HEK293 (cell line): ENCODE measurements at regions not wholly inside any gene's neighbourhood (a gene's known extent, or its start where the extent isn't known, plus 50 kb on each side); places are given as distances from the start of the nearest gene placed in this dataset.

Source experiments
- CTCF ChIA-PET: fragments of 350-600 bp; formaldehyde crosslinking; extraction: SDS; loops from one replicate; lab custom pipeline; 2021; ENCODE audit warnings: antibody characterized with exemption; lab: Yijun Ruan, JAX
- POLR2A ChIA-PET: fragments of 300-600 bp; formaldehyde crosslinking; extraction: SDS; loops from one replicate; lab custom pipeline; 2020; ENCODE audit warnings: antibody characterized with exemption, inconsistent platforms; lab: Yijun Ruan, JAX
- H3K27ac ChIP-seq: fragments of 200-500 bp; sonication (Bioruptor generic); 2 replicates; pipeline ENCODE4 v1.5.1; 2014; ENCODE audit warnings: low read depth, low read length, control low read depth, inconsistent platforms; ENCODE audit errors: extremely low read depth
- H3K36me3 ChIP-seq, 2 experiments: fragments of 200-500 bp in 1 of 2; sonication (Bioruptor generic) in 1 of 2; 1 replicate in 1 of 2; 2 replicates in 1 of 2; pipeline ENCODE4 v1.5.1; 2014 to 2017; ENCODE audit warnings: inconsistent platforms in 2 of 2, low read length in 2 of 2; ENCODE audit not compliant: control insufficient read depth in 2 of 2, insufficient read depth in 1 of 2
- H3K4me1 ChIP-seq: fragments of 200-500 bp; sonication (Bioruptor generic); 2 replicates; pipeline ENCODE4 v1.5.1; 2014; ENCODE audit warnings: mild to moderate bottlenecking, low read length, inconsistent platforms; ENCODE audit not compliant: control insufficient read depth, insufficient read depth
- H3K4me3 ChIP-seq: 2 replicates; pipeline ENCODE4 v1.5.1; 2011; ENCODE audit warnings: low read depth, mild to moderate bottlenecking, control low read depth, low read length, moderate library complexity
- H3K9me3 ChIP-seq: fragments of 200-500 bp; sonication (Bioruptor generic); 2 replicates; pipeline ENCODE4 v1.5.1; 2014; ENCODE audit warnings: low read depth, low read length, inconsistent platforms; ENCODE audit not compliant: control insufficient read depth, insufficient read depth
- GLIS2 ChIP-seq: fragments of 450-650 bp; formaldehyde crosslinking; IDR thresholded peaks from 2 replicates; pipeline ENCODE4 v1.5.1; 2016; ENCODE audit warnings: missing biosample characterization, missing genetic modification characterization
- PRDM1 ChIP-seq: fragments of 450-650 bp; formaldehyde crosslinking; IDR thresholded peaks from 2 replicates; pipeline ENCODE4; 2016; ENCODE audit warnings: missing biosample characterization, missing genetic modification characterization
- ZFP41 ChIP-seq: fragments of 450-650 bp; formaldehyde crosslinking; IDR thresholded peaks from 2 replicates; pipeline ENCODE4 v1.5.1; 2016; ENCODE audit warnings: missing biosample characterization, missing genetic modification characterization, borderline replicate concordance
- ZNF132 ChIP-seq: fragments of 450-650 bp; formaldehyde crosslinking; IDR thresholded peaks from 2 replicates; pipeline ENCODE4 v1.5.1; 2017; ENCODE audit warnings: missing biosample characterization, missing genetic modification characterization, borderline replicate concordance
- ZNF140 ChIP-seq: fragments of 450-650 bp; formaldehyde crosslinking; IDR thresholded peaks from 2 replicates; pipeline ENCODE4 v1.5.1; 2016; ENCODE audit warnings: missing biosample characterization, missing genetic modification characterization
- ZNF211 ChIP-seq: fragments of 450-650 bp; formaldehyde crosslinking; IDR thresholded peaks from 2 replicates; pipeline ENCODE4 v1.5.1; 2016; ENCODE audit warnings: low read depth, missing biosample characterization, missing genetic modification characterization
- ZNF24 ChIP-seq: fragments of 450-650 bp; formaldehyde crosslinking; IDR thresholded peaks from 2 replicates; pipeline ENCODE4 v1.5.1; 2016; ENCODE audit warnings: missing biosample characterization, missing genetic modification characterization
- ZNF292 ChIP-seq: fragments of 450-650 bp; formaldehyde crosslinking; IDR thresholded peaks from 2 replicates; pipeline ENCODE4 v1.5.1; 2016; ENCODE audit warnings: low read depth, missing biosample characterization, missing genetic modification characterization, borderline replicate concordance
- ZNF354C ChIP-seq: fragments of 450-650 bp; formaldehyde crosslinking; IDR thresholded peaks from 2 replicates; pipeline ENCODE4 v1.5.1; 2016; ENCODE audit warnings: missing biosample characterization, missing genetic modification characterization, low read depth, borderline replicate concordance
- ZNF571 ChIP-seq: fragments of 450-650 bp; formaldehyde crosslinking; IDR thresholded peaks from 2 replicates; pipeline ENCODE4 v1.5.0; 2017; ENCODE audit warnings: missing biosample characterization, missing genetic modification characterization
- ZNF624 ChIP-seq: fragments of 450-650 bp; formaldehyde crosslinking; IDR thresholded peaks from 2 replicates; pipeline ENCODE4 v1.5.1; 2017; ENCODE audit warnings: missing biosample characterization, missing genetic modification characterization
- ZSCAN30 ChIP-seq: fragments of 450-650 bp; IDR thresholded peaks from 2 replicates; pipeline ENCODE4 v1.5.1; 2018; ENCODE audit warnings: missing biosample characterization, mild to moderate bottlenecking, missing genetic modification characterization, moderate library complexity
- TF ChIP-seq, protein P1 (sequence below): fragments of 450-650 bp; IDR thresholded peaks from 2 replicates; pipeline ENCODE4 v1.5.1; 2018; ENCODE audit warnings: missing biosample characterization, missing genetic modification characterization
- TF ChIP-seq, protein P2 (sequence below): IDR thresholded peaks from 2 replicates; pipeline ENCODE4 v1.6.1; 2011; ENCODE audit warnings: mild to moderate bottlenecking, low read depth, low read length, borderline replicate concordance
- TF ChIP-seq, protein P3 (sequence below): fragments of 450-650 bp; formaldehyde crosslinking; IDR thresholded peaks from 2 replicates; pipeline ENCODE4 v1.5.1; 2016; ENCODE audit warnings: missing biosample characterization, missing genetic modification characterization, borderline replicate concordance
- TF ChIP-seq, protein P4 (sequence below): fragments of 450-650 bp; formaldehyde crosslinking; IDR thresholded peaks from 2 replicates; pipeline ENCODE4 v1.5.1; 2017; ENCODE audit warnings: missing biosample characterization, missing genetic modification characterization

DNA sequence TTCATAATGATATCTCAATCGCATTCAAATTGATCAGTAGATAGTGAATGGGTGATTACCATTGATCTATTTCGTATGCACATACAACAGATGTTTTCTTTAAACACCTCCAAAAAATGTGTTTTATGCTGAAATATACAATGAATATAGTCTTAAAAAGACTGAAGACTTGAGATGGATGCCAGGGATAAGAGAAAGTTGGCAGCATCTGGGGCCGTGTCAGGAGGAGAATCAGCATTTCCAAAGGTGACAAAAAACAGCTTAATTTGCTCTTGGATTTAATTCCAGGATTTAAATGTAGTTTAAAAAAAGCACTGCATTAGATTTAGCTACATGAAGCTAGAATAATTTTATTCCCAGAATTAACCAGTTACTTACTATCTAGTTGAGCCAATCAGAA, 199.7 kb upstream of the CNTN3 start:
- no peaks in the 10 kb centered on the region for H3K36me3 ChIP-seq
- no peak for TF ChIP-seq ZNF211 (tag by site-specific recombination)
- TF ChIP-seq, protein P1, sequence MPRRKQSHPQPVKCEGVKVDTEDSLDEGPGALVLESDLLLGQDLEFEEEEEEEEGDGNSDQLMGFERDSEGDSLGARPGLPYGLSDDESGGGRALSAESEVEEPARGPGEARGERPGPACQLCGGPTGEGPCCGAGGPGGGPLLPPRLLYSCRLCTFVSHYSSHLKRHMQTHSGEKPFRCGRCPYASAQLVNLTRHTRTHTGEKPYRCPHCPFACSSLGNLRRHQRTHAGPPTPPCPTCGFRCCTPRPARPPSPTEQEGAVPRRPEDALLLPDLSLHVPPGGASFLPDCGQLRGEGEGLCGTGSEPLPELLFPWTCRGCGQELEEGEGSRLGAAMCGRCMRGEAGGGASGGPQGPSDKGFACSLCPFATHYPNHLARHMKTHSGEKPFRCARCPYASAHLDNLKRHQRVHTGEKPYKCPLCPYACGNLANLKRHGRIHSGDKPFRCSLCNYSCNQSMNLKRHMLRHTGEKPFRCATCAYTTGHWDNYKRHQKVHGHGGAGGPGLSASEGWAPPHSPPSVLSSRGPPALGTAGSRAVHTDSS (tag by site-specific recombination): no peak
- TF ChIP-seq, all 188 proteins: peak for 0
- Histone ChIP-seq H3K27ac (no peak overlapping the region), H3K4me1 (no peaks in the 10 kb centered on the region), H3K4me3 (no peak overlapping the region), H3K9me3 (no peaks in the 10 kb centered on the region)
- POLR2A ChIA-PET: no interaction called here
- CTCF ChIA-PET: no interaction called here

DNA sequence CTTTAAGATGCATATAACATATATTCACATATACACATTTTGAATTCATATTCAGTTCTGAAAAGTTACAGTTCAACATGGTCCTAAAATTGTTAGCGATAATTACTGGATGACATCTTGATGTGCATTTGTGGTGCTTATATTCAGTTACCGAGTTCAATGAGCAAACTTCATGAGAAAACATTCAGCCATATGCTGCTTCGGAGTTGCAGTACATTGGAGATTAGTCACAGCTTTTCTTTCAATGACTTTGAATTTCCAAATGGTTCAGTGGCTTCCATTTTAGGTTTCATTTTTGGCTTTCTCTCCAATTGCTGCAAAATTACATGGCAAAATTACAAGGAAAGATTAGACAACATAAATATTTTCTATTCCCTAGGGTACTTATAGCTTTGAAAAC, 198.3 kb upstream of the CNTN3 start:
- no peak for TF ChIP-seq ZFP41
- TF ChIP-seq, protein P2, sequence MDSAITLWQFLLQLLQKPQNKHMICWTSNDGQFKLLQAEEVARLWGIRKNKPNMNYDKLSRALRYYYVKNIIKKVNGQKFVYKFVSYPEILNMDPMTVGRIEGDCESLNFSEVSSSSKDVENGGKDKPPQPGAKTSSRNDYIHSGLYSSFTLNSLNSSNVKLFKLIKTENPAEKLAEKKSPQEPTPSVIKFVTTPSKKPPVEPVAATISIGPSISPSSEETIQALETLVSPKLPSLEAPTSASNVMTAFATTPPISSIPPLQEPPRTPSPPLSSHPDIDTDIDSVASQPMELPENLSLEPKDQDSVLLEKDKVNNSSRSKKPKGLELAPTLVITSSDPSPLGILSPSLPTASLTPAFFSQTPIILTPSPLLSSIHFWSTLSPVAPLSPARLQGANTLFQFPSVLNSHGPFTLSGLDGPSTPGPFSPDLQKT: no peak
- TF ChIP-seq ZNF292 (tag by site-specific recombination): no peak
- TF ChIP-seq PRDM1 (tag by site-specific recombination): no peak
- TF ChIP-seq, protein P3, sequence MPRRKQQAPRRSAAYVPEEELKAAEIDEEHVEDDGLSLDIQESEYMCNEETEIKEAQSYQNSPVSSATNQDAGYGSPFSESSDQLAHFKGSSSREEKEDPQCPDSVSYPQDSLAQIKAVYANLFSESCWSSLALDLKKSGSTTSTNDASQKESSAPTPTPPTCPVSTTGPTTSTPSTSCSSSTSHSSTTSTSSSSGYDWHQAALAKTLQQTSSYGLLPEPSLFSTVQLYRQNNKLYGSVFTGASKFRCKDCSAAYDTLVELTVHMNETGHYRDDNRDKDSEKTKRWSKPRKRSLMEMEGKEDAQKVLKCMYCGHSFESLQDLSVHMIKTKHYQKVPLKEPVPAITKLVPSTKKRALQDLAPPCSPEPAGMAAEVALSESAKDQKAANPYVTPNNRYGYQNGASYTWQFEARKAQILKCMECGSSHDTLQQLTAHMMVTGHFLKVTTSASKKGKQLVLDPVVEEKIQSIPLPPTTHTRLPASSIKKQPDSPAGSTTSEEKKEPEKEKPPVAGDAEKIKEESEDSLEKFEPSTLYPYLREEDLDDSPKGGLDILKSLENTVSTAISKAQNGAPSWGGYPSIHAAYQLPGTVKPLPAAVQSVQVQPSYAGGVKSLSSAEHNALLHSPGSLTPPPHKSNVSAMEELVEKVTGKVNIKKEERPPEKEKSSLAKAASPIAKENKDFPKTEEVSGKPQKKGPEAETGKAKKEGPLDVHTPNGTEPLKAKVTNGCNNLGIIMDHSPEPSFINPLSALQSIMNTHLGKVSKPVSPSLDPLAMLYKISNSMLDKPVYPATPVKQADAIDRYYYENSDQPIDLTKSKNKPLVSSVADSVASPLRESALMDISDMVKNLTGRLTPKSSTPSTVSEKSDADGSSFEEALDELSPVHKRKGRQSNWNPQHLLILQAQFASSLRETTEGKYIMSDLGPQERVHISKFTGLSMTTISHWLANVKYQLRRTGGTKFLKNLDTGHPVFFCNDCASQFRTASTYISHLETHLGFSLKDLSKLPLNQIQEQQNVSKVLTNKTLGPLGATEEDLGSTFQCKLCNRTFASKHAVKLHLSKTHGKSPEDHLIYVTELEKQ (tag by site-specific recombination): no peak
- no peak for TF ChIP-seq ZSCAN30 (tag by site-specific recombination)
- TF ChIP-seq ZNF140 (tag by site-specific recombination): no peak
- TF ChIP-seq GLIS2 (tag by site-specific recombination): no peak
- TF ChIP-seq ZNF624 (tag by site-specific recombination): no peak
- TF ChIP-seq ZNF24 (tag by site-specific recombination): no peak
- TF ChIP-seq ZNF132: no peak
- TF ChIP-seq ZNF354C (tag by site-specific recombination): no peak
- TF ChIP-seq ZNF571 (tag by site-specific recombination): no peak
- TF ChIP-seq, protein P4, sequence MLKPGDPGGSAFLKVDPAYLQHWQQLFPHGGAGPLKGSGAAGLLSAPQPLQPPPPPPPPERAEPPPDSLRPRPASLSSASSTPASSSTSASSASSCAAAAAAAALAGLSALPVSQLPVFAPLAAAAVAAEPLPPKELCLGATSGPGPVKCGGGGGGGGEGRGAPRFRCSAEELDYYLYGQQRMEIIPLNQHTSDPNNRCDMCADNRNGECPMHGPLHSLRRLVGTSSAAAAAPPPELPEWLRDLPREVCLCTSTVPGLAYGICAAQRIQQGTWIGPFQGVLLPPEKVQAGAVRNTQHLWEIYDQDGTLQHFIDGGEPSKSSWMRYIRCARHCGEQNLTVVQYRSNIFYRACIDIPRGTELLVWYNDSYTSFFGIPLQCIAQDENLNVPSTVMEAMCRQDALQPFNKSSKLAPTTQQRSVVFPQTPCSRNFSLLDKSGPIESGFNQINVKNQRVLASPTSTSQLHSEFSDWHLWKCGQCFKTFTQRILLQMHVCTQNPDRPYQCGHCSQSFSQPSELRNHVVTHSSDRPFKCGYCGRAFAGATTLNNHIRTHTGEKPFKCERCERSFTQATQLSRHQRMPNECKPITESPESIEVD: no peak
- no peaks in the 10 kb centered on the region for H3K4me1 ChIP-seq
- H3K36me3 ChIP-seq: no peaks in the 10 kb centered on the region
- POLR2A ChIA-PET: no interaction called here
- CTCF ChIA-PET: interaction anchor here (0.5 kb wide), 1 partner anchor 954 kb away, joined by 3 read pairs; no protein-coding TSS in a partner anchor
- H3K27ac ChIP-seq: no peak overlapping the region
- no peaks in the 10 kb centered on the region for H3K9me3 ChIP-seq
- no peak overlapping the region for H3K4me3 ChIP-seq
